HEK293 (cell line): ENCODE measurements at regions not wholly inside any gene's neighbourhood (a gene's known extent, or its start where the extent isn't known, plus 50 kb on each side); places are given as distances from the start of the nearest gene placed in this dataset.

ENCODE experiments used
- CTCF ChIA-PET: fragments of 350-600 bp; formaldehyde crosslinking; extraction: SDS; loops from one replicate; lab custom pipeline; 2021; ENCODE audit warnings: antibody characterized with exemption; lab: Yijun Ruan, JAX
- POLR2A ChIA-PET: fragments of 300-600 bp; formaldehyde crosslinking; extraction: SDS; loops from one replicate; lab custom pipeline; 2020; ENCODE audit warnings: antibody characterized with exemption, inconsistent platforms; lab: Yijun Ruan, JAX
- H3K27ac ChIP-seq: fragments of 200-500 bp; sonication (Bioruptor generic); 2 replicates; pipeline ENCODE4 v1.5.1; 2014; ENCODE audit warnings: low read depth, low read length, control low read depth, inconsistent platforms; ENCODE audit errors: extremely low read depth
- H3K36me3 ChIP-seq, 2 experiments: fragments of 200-500 bp in 1 of 2; sonication (Bioruptor generic) in 1 of 2; 1 replicate in 1 of 2; 2 replicates in 1 of 2; pipeline ENCODE4 v1.5.1; 2014 to 2017; ENCODE audit warnings: inconsistent platforms in 2 of 2, low read length in 2 of 2; ENCODE audit not compliant: control insufficient read depth in 2 of 2, insufficient read depth in 1 of 2
- H3K4me1 ChIP-seq: fragments of 200-500 bp; sonication (Bioruptor generic); 2 replicates; pipeline ENCODE4 v1.5.1; 2014; ENCODE audit warnings: mild to moderate bottlenecking, low read length, inconsistent platforms; ENCODE audit not compliant: control insufficient read depth, insufficient read depth
- H3K4me3 ChIP-seq: 2 replicates; pipeline ENCODE4 v1.5.1; 2011; ENCODE audit warnings: low read depth, mild to moderate bottlenecking, control low read depth, low read length, moderate library complexity
- H3K9me3 ChIP-seq: fragments of 200-500 bp; sonication (Bioruptor generic); 2 replicates; pipeline ENCODE4 v1.5.1; 2014; ENCODE audit warnings: low read depth, low read length, inconsistent platforms; ENCODE audit not compliant: control insufficient read depth, insufficient read depth
- EGR2 ChIP-seq: fragments of 450-650 bp; formaldehyde crosslinking; IDR thresholded peaks from 2 replicates; pipeline ENCODE4 v1.5.1; 2016; ENCODE audit warnings: low read depth, missing biosample characterization, missing genetic modification characterization
- KLF8 ChIP-seq: fragments of 450-650 bp; formaldehyde crosslinking; IDR thresholded peaks from 2 replicates; pipeline ENCODE4 v1.5.1; 2016; ENCODE audit warnings: missing biosample characterization, missing genetic modification characterization
- OSR2 ChIP-seq: fragments of 450-650 bp; formaldehyde crosslinking; IDR thresholded peaks from 2 replicates; pipeline ENCODE4 v1.5.1; 2016; ENCODE audit warnings: missing biosample characterization, missing genetic modification characterization
- REPIN1 ChIP-seq: fragments of 450-650 bp; formaldehyde crosslinking; IDR thresholded peaks from 2 replicates; pipeline ENCODE4 v1.5.1; 2017; ENCODE audit warnings: missing biosample characterization, missing genetic modification characterization, low read depth
- SP3 ChIP-seq: fragments of 450-650 bp; formaldehyde crosslinking; IDR thresholded peaks from 2 replicates; pipeline ENCODE4 v1.5.1; 2016; ENCODE audit warnings: missing biosample characterization, missing genetic modification characterization
- ZBTB48 ChIP-seq: fragments of 450-650 bp; formaldehyde crosslinking; IDR thresholded peaks from 2 replicates; pipeline ENCODE4 v1.5.1; 2016; ENCODE audit warnings: missing biosample characterization, missing genetic modification characterization
- ZNF169 ChIP-seq: fragments of 450-650 bp; formaldehyde crosslinking; IDR thresholded peaks from 2 replicates; pipeline ENCODE4 v1.5.1; 2016; ENCODE audit warnings: missing biosample characterization, missing genetic modification characterization
- ZNF184 ChIP-seq: fragments of 450-650 bp; IDR thresholded peaks from 2 replicates; pipeline ENCODE4 v1.5.1; 2018; ENCODE audit warnings: missing biosample characterization, mild to moderate bottlenecking, missing genetic modification characterization
- ZNF423 ChIP-seq: fragments of 450-650 bp; formaldehyde crosslinking; IDR thresholded peaks from 2 replicates; pipeline ENCODE4 v1.5.1; 2016; ENCODE audit warnings: missing biosample characterization, missing genetic modification characterization
- ZNF433 ChIP-seq: fragments of 450-650 bp; formaldehyde crosslinking; IDR thresholded peaks from 2 replicates; pipeline ENCODE4 v1.5.1; 2016; ENCODE audit warnings: missing biosample characterization, missing genetic modification characterization, low read depth
- ZNF521 ChIP-seq: fragments of 450-650 bp; formaldehyde crosslinking; IDR thresholded peaks from 2 replicates; pipeline ENCODE4 v1.5.1; 2017; ENCODE audit warnings: missing biosample characterization, mild to moderate bottlenecking, missing genetic modification characterization
- ZNF529 ChIP-seq: fragments of 450-650 bp; formaldehyde crosslinking; IDR thresholded peaks from 2 replicates; pipeline ENCODE4 v1.5.1; 2017; ENCODE audit warnings: missing genetic modification characterization, missing biosample characterization; ENCODE audit not compliant: insufficient replicate concordance
- ZNF624 ChIP-seq: fragments of 450-650 bp; formaldehyde crosslinking; IDR thresholded peaks from 2 replicates; pipeline ENCODE4 v1.5.1; 2017; ENCODE audit warnings: missing biosample characterization, missing genetic modification characterization
- ZNF654 ChIP-seq: fragments of 450-650 bp; formaldehyde crosslinking; IDR thresholded peaks from 2 replicates; pipeline ENCODE4 v1.5.1; 2016; ENCODE audit warnings: low read depth, missing biosample characterization, missing genetic modification characterization
- TF ChIP-seq, protein P1 (sequence below): fragments of 450-650 bp; formaldehyde crosslinking; IDR thresholded peaks from 2 replicates; pipeline ENCODE4 v1.5.1; 2016; ENCODE audit warnings: missing biosample characterization, missing genetic modification characterization, low read depth
- TF ChIP-seq, protein P2 (sequence below): fragments of 450-650 bp; formaldehyde crosslinking; conservative IDR thresholded peaks from 2 replicates; pipeline ENCODE4 v1.5.1; 2016; ENCODE audit warnings: low read depth, missing biosample characterization, missing genetic modification characterization
- TF ChIP-seq, protein P3 (sequence below): fragments of 450-650 bp; formaldehyde crosslinking; IDR thresholded peaks from 2 replicates; pipeline ENCODE4 v1.5.1; 2016; ENCODE audit warnings: missing biosample characterization, missing genetic modification characterization
- TF ChIP-seq, protein P4 (sequence below): fragments of 450-650 bp; formaldehyde crosslinking; IDR thresholded peaks from 2 replicates; pipeline ENCODE4 v1.5.1; 2016; ENCODE audit warnings: missing biosample characterization, missing genetic modification characterization

DNA sequence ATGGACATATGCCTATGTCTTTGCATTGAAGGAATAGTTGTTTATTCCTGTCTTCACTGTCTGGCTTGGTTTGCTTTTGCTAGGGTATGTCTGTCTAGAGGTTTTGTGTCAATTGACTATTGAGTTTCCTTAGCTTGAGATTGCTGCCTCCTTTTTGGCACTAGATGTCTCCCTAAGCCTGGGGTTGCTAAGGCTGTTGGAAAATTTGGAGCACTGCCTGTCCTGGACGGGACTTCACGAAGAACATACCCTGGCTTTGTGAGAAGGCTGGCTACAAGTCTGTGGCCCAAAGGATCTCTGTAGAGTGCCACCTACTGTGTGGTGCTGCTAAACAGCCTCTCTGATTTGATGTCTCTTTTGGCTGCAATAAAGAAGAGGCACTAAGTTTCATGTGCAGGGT lies 183.8 kb upstream of the NUDT10 start:
- CTCF ChIA-PET = interaction anchor here (0.7 to 1.9 kb wide), 8 partner anchors 15 to 552 kb away, joined by 3 to 11 read pairs (median 4); no protein-coding TSS in a partner anchor
- TF ChIP-seq ZNF654 (peak; percentile 44), SP3 (tag by site-specific recombination) (no peak)
- H3K9me3 ChIP-seq = no peaks in the 10 kb centered on the region

DNA sequence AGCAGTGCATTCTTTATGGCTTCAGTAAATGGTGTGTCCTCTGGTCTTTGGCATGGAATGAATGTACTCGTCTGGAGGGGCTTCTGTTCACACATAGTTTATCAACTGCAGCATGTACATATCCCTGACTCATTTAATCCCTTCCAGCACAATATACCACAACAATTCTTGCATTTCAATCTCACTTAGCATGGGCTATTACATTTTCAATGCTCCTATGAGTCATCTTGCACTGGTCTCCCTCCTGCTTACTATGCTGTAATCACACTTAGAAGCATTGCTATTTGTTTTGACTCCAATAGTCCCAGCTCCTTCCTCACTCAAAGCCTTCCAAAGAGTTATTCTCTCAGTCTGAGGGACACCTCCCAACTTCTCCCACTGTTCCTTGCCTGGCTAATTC lies 180.9 kb upstream of the NUDT10 start:
- Histone ChIP-seq H3K4me1 (no peaks in the 10 kb centered on the region), H3K4me3 (no peak overlapping the region), H3K36me3 (no peaks in the 10 kb centered on the region), H3K9me3 (no peaks in the 10 kb centered on the region), H3K27ac (no peak overlapping the region)
- POLR2A ChIA-PET = no interaction called here
- TF ChIP-seq ZNF423 (no peak), ZNF624 (tag by site-specific recombination) (no peak), OSR2 (no peak), ZNF433 (tag by site-specific recombination) (no peak), REPIN1 (tag by site-specific recombination) (no peak), ZNF529 (no peak)
- TF ChIP-seq, protein P1, sequence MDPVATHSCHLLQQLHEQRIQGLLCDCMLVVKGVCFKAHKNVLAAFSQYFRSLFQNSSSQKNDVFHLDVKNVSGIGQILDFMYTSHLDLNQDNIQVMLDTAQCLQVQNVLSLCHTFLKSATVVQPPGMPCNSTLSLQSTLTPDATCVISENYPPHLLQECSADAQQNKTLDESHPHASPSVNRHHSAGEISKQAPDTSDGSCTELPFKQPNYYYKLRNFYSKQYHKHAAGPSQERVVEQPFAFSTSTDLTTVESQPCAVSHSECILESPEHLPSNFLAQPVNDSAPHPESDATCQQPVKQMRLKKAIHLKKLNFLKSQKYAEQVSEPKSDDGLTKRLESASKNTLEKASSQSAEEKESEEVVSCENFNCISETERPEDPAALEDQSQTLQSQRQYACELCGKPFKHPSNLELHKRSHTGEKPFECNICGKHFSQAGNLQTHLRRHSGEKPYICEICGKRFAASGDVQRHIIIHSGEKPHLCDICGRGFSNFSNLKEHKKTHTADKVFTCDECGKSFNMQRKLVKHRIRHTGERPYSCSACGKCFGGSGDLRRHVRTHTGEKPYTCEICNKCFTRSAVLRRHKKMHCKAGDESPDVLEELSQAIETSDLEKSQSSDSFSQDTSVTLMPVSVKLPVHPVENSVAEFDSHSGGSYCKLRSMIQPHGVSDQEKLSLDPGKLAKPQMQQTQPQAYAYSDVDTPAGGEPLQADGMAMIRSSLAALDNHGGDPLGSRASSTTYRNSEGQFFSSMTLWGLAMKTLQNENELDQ = no peak
- TF ChIP-seq, protein P2, sequence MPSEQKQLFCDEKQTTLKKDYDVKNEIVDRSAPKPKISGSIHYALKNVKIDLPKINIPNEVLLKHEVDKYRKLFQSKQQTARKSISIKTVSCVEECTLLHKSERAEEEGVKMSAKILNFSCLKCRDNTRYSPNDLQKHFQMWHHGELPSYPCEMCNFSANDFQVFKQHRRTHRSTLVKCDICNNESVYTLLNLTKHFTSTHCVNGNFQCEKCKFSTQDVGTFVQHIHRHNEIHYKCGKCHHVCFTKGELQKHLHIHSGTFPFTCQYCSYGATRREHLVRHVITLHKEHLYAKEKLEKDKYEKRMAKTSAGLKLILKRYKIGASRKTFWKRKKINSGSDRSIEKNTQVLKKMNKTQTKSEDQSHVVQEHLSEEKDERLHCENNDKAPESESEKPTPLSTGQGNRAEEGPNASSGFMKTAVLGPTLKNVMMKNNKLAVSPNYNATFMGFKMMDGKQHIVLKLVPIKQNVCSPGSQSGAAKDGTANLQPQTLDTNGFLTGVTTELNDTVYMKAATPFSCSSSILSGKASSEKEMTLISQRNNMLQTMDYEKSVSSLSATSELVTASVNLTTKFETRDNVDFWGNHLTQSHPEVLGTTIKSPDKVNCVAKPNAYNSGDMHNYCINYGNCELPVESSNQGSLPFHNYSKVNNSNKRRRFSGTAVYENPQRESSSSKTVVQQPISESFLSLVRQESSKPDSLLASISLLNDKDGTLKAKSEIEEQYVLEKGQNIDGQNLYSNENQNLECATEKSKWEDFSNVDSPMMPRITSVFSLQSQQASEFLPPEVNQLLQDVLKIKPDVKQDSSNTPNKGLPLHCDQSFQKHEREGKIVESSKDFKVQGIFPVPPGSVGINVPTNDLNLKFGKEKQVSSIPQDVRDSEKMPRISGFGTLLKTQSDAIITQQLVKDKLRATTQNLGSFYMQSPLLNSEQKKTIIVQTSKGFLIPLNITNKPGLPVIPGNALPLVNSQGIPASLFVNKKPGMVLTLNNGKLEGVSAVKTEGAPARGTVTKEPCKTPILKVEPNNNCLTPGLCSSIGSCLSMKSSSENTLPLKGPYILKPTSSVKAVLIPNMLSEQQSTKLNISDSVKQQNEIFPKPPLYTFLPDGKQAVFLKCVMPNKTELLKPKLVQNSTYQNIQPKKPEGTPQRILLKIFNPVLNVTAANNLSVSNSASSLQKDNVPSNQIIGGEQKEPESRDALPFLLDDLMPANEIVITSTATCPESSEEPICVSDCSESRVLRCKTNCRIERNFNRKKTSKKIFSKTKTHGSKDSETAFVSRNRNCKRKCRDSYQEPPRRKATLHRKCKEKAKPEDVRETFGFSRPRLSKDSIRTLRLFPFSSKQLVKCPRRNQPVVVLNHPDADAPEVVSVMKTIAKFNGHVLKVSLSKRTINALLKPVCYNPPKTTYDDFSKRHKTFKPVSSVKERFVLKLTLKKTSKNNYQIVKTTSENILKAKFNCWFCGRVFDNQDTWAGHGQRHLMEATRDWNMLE (tag by site-specific recombination) = no peak
- TF ChIP-seq, protein P3, sequence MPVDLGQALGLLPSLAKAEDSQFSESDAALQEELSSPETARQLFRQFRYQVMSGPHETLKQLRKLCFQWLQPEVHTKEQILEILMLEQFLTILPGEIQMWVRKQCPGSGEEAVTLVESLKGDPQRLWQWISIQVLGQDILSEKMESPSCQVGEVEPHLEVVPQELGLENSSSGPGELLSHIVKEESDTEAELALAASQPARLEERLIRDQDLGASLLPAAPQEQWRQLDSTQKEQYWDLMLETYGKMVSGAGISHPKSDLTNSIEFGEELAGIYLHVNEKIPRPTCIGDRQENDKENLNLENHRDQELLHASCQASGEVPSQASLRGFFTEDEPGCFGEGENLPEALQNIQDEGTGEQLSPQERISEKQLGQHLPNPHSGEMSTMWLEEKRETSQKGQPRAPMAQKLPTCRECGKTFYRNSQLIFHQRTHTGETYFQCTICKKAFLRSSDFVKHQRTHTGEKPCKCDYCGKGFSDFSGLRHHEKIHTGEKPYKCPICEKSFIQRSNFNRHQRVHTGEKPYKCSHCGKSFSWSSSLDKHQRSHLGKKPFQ = no peak
- TF ChIP-seq, all 188 proteins: peak for 0
- CTCF ChIA-PET = interaction anchor here (1.2 kb wide), 2 partner anchors 305 to 309 kb away, joined by 3 read pairs; no protein-coding TSS in a partner anchor

More for the DNA sequence above, 183.8 kb upstream of the NUDT10 start:
- Histone ChIP-seq H3K27ac (no peak overlapping the region), H3K36me3 (no peaks in the 10 kb centered on the region), H3K4me1 (no peaks in the 10 kb centered on the region), H3K4me3 (no peak overlapping the region)
- POLR2A ChIA-PET = no interaction called here

DNA sequence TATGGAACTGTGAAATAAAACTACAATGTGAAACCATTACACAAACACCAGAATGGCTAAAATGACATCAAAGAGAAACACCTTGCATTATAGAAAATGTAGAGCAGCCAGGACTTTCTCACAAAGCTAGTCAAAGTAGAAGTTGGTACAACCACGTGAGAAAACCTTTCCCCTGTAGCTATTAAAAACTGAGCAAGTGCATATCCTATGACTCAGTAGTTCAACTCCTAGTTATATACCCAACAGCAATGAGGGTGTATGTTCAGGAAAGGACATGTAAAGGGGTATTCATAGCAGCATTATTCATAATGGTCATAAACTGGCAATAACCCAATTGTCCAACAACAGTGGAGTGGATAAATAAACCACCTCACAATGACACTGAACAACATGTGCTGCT lies 177.5 kb upstream of the NUDT10 start:
- H3K9me3 ChIP-seq = no peaks in the 10 kb centered on the region
- CTCF ChIA-PET = no interaction called here
- no peaks in the 10 kb centered on the region for H3K4me1 ChIP-seq
- POLR2A ChIA-PET = no interaction called here
- no peak overlapping the region for H3K4me3 ChIP-seq
- H3K27ac ChIP-seq = no peak overlapping the region
- no peaks in the 10 kb centered on the region for H3K36me3 ChIP-seq
- TF ChIP-seq ZNF521 (tag by site-specific recombination) = no peak
- TF ChIP-seq ZBTB48 (tag by site-specific recombination) = no peak
- no peak for TF ChIP-seq ZNF169 (tag by site-specific recombination)
- TF ChIP-seq EGR2 (tag by site-specific recombination) = no peak
- TF ChIP-seq ZNF184 (tag by site-specific recombination) = no peak
- no peak for TF ChIP-seq ZNF624 (tag by site-specific recombination)
- TF ChIP-seq, protein P4, sequence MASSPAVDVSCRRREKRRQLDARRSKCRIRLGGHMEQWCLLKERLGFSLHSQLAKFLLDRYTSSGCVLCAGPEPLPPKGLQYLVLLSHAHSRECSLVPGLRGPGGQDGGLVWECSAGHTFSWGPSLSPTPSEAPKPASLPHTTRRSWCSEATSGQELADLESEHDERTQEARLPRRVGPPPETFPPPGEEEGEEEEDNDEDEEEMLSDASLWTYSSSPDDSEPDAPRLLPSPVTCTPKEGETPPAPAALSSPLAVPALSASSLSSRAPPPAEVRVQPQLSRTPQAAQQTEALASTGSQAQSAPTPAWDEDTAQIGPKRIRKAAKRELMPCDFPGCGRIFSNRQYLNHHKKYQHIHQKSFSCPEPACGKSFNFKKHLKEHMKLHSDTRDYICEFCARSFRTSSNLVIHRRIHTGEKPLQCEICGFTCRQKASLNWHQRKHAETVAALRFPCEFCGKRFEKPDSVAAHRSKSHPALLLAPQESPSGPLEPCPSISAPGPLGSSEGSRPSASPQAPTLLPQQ (tag by site-specific recombination) = no peak
- no peak for TF ChIP-seq KLF8
